Transverse colon (tissue), 4 donors: ENCODE measurements at regions not wholly inside any gene's neighbourhood (a gene's known extent, or its start where the extent isn't known, plus 50 kb on each side); places are given as distances from the start of the nearest gene placed in this dataset.

Experiments used
- DNase-seq: peaks from one replicate; pipeline ENCODE4 v3.0.0-alpha.2; 2019
- H3K27ac ChIP-seq, 4 donors: fragments of 200-600 bp; sonication (generic); 2 replicates each; pipeline ENCODE4 v1.5.1; 2016 to 2018; ENCODE audit warnings: inconsistent platforms in 4 of 4
- H3K27me3 ChIP-seq: fragments of 200-600 bp; sonication (generic); 2 replicates; pipeline ENCODE4 v1.5.1; 2017; ENCODE audit warnings: inconsistent platforms
- H3K36me3 ChIP-seq, 4 donors: fragments of 200-600 bp; sonication (generic); 2 replicates each; pipeline ENCODE4 v1.5.1; 2017 to 2019; ENCODE audit warnings: inconsistent platforms in 4 of 4
- H3K4me1 ChIP-seq, 4 donors: fragments of 200-600 bp; sonication (generic); 2 replicates each; pipeline ENCODE4 v1.5.1; 2017 to 2020; ENCODE audit warnings: inconsistent platforms in 4 of 4
- H3K4me3 ChIP-seq, 4 donors: fragments of 200-600 bp; sonication (generic); 1 replicate in 1 of 4; 2 replicates in 3 of 4; pipeline versions ENCODE4 v1.5.1 to v1.6.1; 2017 to 2019; ENCODE audit warnings: inconsistent platforms in 4 of 4
- H3K9me3 ChIP-seq, 2 donors: fragments of 200-600 bp; sonication (generic); 2 replicates each; pipeline ENCODE4 v1.5.1; 2017 to 2019; ENCODE audit warnings: inconsistent platforms in 2 of 2
- CTCF ChIP-seq, 5 experiments: fragments of 200-600 bp in 3 of 5; fragments of 450-650 bp in 2 of 5; sonication (generic) in 3 of 5; IDR thresholded peaks; 1 replicate in 2 of 5; 2 replicates in 3 of 5; pipeline ENCODE4 v1.5.1; 2016 to 2017; ENCODE audit warnings: antibody characterized with exemption in 5 of 5, inconsistent platforms in 3 of 5, mild to moderate bottlenecking in 2 of 5, moderate library complexity in 1 of 5
- EP300 ChIP-seq: sonication (generic); formaldehyde crosslinking; IDR thresholded peaks from one replicate; pipeline ENCODE4 v1.6.1; 2017; ENCODE audit warnings: antibody characterized with exemption, low read depth
- POLR2A ChIP-seq: fragments of 450-650 bp; IDR thresholded peaks from one replicate; pipeline ENCODE4 v1.6.1; 2016; ENCODE audit warnings: antibody characterized with exemption, mild to moderate bottlenecking, moderate library complexity
- POLR2AphosphoS5 ChIP-seq, 3 donors: sonication (generic); formaldehyde crosslinking; IDR thresholded peaks; one replicate each; pipeline ENCODE4 v1.6.1; 2016; ENCODE audit warnings: antibody characterized with exemption in 3 of 3
- WGBS, 2 donors: methylation state at CpG; one replicate each; pipeline ENCODE4 v1.1.5; 2018; ENCODE audit warnings: low coverage in 1 of 2; 5-methylcytosine and 5-hydroxymethylcytosine counted together
- in situ Hi-C, 4 donors: fragments of 200-750 bp; cut with MboI; loops; one replicate each; pipeline versions ENCODE4 v1.15.0 to v1.15.1; 2017; ENCODE audit warnings: low sequenced_read_pairs in 3 of 4, low pct_ligation_motif_present in 1 of 4, low pct_unique_long_range_greater_than_20kb in 1 of 4
- intact Hi-C: fragments of 100-400 bp; cut with DNase I; formaldehyde crosslinking; loops from one replicate; pipeline ENCODE4 v1.15.1; 2023; ENCODE audit warnings: low total_unique reads

GRCh38 chr14:41549821-41550607 lies 56.7 kb upstream of the LRFN5 start:
- no peaks in the 10 kb centered on the region for H3K36me3 ChIP-seq
- DNase-seq = no peak
- intact Hi-C loops = no loop called here
- H3K4me3 ChIP-seq = no peak overlapping the region
- no peaks in the 10 kb centered on the region for H3K4me1 ChIP-seq
- in situ Hi-C loops = no loop called here
- TF ChIP-seq POLR2AphosphoS5 (IDR thresholded peaks at IDR 0.05) = no peak
- no peak for TF ChIP-seq EP300
- no peak for TF ChIP-seq POLR2A
- TF ChIP-seq CTCF (IDR thresholded peaks at IDR 0.05) = no peak
- 41 to 50% methylated on average over 1 to 2 of the region's 2 CpGs for WGBS, 2 donors
- no peaks in the 10 kb centered on the region for H3K27me3 ChIP-seq
- no peaks in the 10 kb centered on the region for H3K9me3 ChIP-seq
- no peak overlapping the region for H3K27ac ChIP-seq

GRCh38 chr14:41549282-41549681 lies 57.4 kb upstream of the LRFN5 start:
- intact Hi-C loops = no loop called here
- TF ChIP-seq EP300 = no peak
- TF ChIP-seq POLR2A = no peak
- no peak for TF ChIP-seq CTCF (IDR thresholded peaks at IDR 0.05)
- no peak for TF ChIP-seq POLR2AphosphoS5 (IDR thresholded peaks at IDR 0.05)
- H3K36me3 ChIP-seq = no peaks in the 10 kb centered on the region
- H3K9me3 ChIP-seq = no peaks in the 10 kb centered on the region
- no peak overlapping the region for H3K27ac ChIP-seq
- H3K4me3 ChIP-seq = no peak overlapping the region
- H3K4me1 ChIP-seq = no peaks in the 10 kb centered on the region
- no peaks in the 10 kb centered on the region for H3K27me3 ChIP-seq
- no peak for DNase-seq
- 82 to 90% methylated on average over 2 of the region's 2 CpGs for WGBS, 2 donors
- in situ Hi-C loops = no loop called here

- no peak for DNase-seq
- H3K9me3 ChIP-seq = no peaks in the 10 kb centered on the region
- no peak overlapping the region for H3K4me3 ChIP-seq
- intact Hi-C loops (no loop called here), in situ Hi-C loops (no loop called here)
- 45 to 65% methylated on average over 2 of the region's 2 CpGs for WGBS, 2 donors
- TF ChIP-seq EP300 = no peak
- no peak for TF ChIP-seq CTCF (IDR thresholded peaks at IDR 0.05)
- no peak for TF ChIP-seq POLR2A
- no peak for TF ChIP-seq POLR2AphosphoS5 (IDR thresholded peaks at IDR 0.05)
- no peaks in the 10 kb centered on the region for H3K27me3 ChIP-seq
- no peaks in the 10 kb centered on the region for H3K36me3 ChIP-seq
- no peaks in the 10 kb centered on the region for H3K4me1 ChIP-seq
- H3K27ac ChIP-seq = no peak overlapping the region
These were observed 58.0 kb upstream of the LRFN5 start for GRCh38 chr14:41548666-41549065.

GRCh38 chr14:41541333-41541732 lies 65.3 kb upstream of the LRFN5 start:
- Histone ChIP-seq H3K4me1 (no peaks in the 10 kb centered on the region), H3K27ac (no peak overlapping the region), H3K4me3 (no peak overlapping the region), H3K27me3 (no peaks in the 10 kb centered on the region), H3K36me3 (no peaks in the 10 kb centered on the region), H3K9me3 (peaks cover 5 to 7% of the 10 kb centered on the region in 2 donors)
- 89 to 94% methylated on average over 3 of the region's 3 CpGs for WGBS, 2 donors
- DNase-seq = no peak
- in situ Hi-C loops = no loop called here
- intact Hi-C loops = no loop called here
- TF ChIP-seq EP300 (no peak), POLR2A (no peak), CTCF (IDR thresholded peaks at IDR 0.05) (no peak), POLR2AphosphoS5 (IDR thresholded peaks at IDR 0.05) (no peak)
